GM19023 (cell line): ENCODE measurements at regions not wholly inside any gene's neighbourhood (a gene's known extent, or its start where the extent isn't known, plus 50 kb on each side); places are given as distances from the start of the nearest gene placed in this dataset.

Source experiments
- ATAC-seq: cut with Tn5 transposase; IDR thresholded peaks from one replicate; pipeline ENCODE4 v1.9.1; 2021; ENCODE audit warnings: mild to moderate bottlenecking, moderate library complexity; ENCODE audit not compliant: unreplicated experiment

- ATAC-seq = no peak
These were observed 105.8 kb downstream of the ICOS start for GRCh38 chr2:204042401-204042800.

GRCh38 chr2:204046145-204046544 is 109.6 kb downstream of the ICOS start:
- ATAC-seq = no peak

GRCh38 chr2:204049635-204050034 is 113.1 kb downstream of the ICOS start:
- ATAC-seq = peak; percentile 60

- ATAC-seq = no peak
These were observed 114.1 kb downstream of the ICOS start for GRCh38 chr2:204050681-204051080.

- no peak for ATAC-seq
These were observed 114.9 kb downstream of the ICOS start for GRCh38 chr2:204051476-204051875.

GRCh38 chr2:204051984-204052556 is 115.5 kb downstream of the ICOS start:
- ATAC-seq = no peak

GRCh38 chr2:204059016-204059415 is 122.5 kb downstream of the ICOS start:
- ATAC-seq = no peak

GRCh38 chr2:204060841-204061240 is 124.3 kb downstream of the ICOS start:
- no peak for ATAC-seq

GRCh38 chr2:204061241-204061640 is 124.7 kb downstream of the ICOS start:
- no peak for ATAC-seq

GRCh38 chr2:204064119-204064518 is 127.6 kb downstream of the ICOS start:
- ATAC-seq = no peak

- no peak for ATAC-seq
These were observed 129.0 kb downstream of the ICOS start for GRCh38 chr2:204065566-204065965.

- ATAC-seq = no peak
These were observed 129.5 kb downstream of the ICOS start for GRCh38 chr2:204066051-204066450.

- ATAC-seq = no peak
These were observed 133.2 kb downstream of the ICOS start for GRCh38 chr2:204069804-204070203.

GRCh38 chr2:204072443-204073324 is 136.1 kb downstream of the ICOS start:
- ATAC-seq = no peak

- no peak for ATAC-seq
These were observed 137.9 kb downstream of the ICOS start for GRCh38 chr2:204074456-204074855.

GRCh38 chr2:204078003-204078698 is 141.6 kb downstream of the ICOS start:
- no peak for ATAC-seq

GRCh38 chr2:204081487-204082425 is 145.2 kb downstream of the ICOS start:
- no peak for ATAC-seq

GRCh38 chr2:204086167-204086566 is 149.6 kb downstream of the ICOS start:
- ATAC-seq = no peak

- no peak for ATAC-seq
These were observed 152.5 kb downstream of the ICOS start for GRCh38 chr2:204089105-204089504.

GRCh38 chr2:204089574-204089973 is 153.0 kb downstream of the ICOS start:
- no peak for ATAC-seq

- ATAC-seq = no peak
These were observed 153.5 kb downstream of the ICOS start for GRCh38 chr2:204090021-204090420.
